GM21717 (cell line): ENCODE measurements at regions not wholly inside any gene's neighbourhood (a gene's known extent, or its start where the extent isn't known, plus 50 kb on each side); places are given as distances from the start of the nearest gene placed in this dataset.

Source experiments
- ATAC-seq: cut with Tn5 transposase; IDR thresholded peaks from one replicate; pipeline ENCODE4 v1.9.1; 2021; ENCODE audit warnings: mild to moderate bottlenecking, moderate library complexity; ENCODE audit not compliant: unreplicated experiment

GRCh38 chr20:21002486-21002885 is 103.7 kb downstream of the LINC00237 start:
- ATAC-seq, result no peak

- no peak for ATAC-seq
Measured at GRCh38 chr20:20993372-20993771, 112.8 kb downstream of the LINC00237 start.

- no peak for ATAC-seq
Measured at GRCh38 chr20:20992686-20993360, 113.3 kb downstream of the LINC00237 start.

- ATAC-seq, result no peak
Measured at GRCh38 chr20:20992277-20992676, 113.9 kb downstream of the LINC00237 start.

- no peak for ATAC-seq
Measured at GRCh38 chr20:20989081-20989480, 117.1 kb downstream of the LINC00237 start.

GRCh38 chr20:20979934-20980333 is 126.2 kb downstream of the LINC00237 start:
- no peak for ATAC-seq

GRCh38 chr20:20977786-20978185 is 128.4 kb downstream of the LINC00237 start:
- no peak for ATAC-seq

- ATAC-seq, result no peak
Measured at GRCh38 chr20:20972490-20972889, 133.7 kb downstream of the LINC00237 start.

- ATAC-seq, result no peak
Measured at GRCh38 chr20:20971810-20972209, 134.3 kb downstream of the LINC00237 start.

GRCh38 chr20:20970841-20971240 is 135.3 kb downstream of the LINC00237 start:
- no peak for ATAC-seq

GRCh38 chr20:20969701-20970280 is 136.4 kb downstream of the LINC00237 start:
- no peak for ATAC-seq

GRCh38 chr20:20967564-20968184 is 138.5 kb downstream of the LINC00237 start:
- no peak for ATAC-seq

- ATAC-seq, result no peak
Measured at GRCh38 chr20:20966171-20966570, 140.0 kb downstream of the LINC00237 start.

GRCh38 chr20:20959031-20959755 is 147.0 kb downstream of the LINC00237 start:
- ATAC-seq, result no peak

GRCh38 chr20:20956513-20956931 is 149.6 kb downstream of the LINC00237 start:
- no peak for ATAC-seq

GRCh38 chr20:20955892-20956291 is 150.3 kb downstream of the LINC00237 start:
- no peak for ATAC-seq

GRCh38 chr20:20953738-20954618 is 152.2 kb downstream of the LINC00237 start:
- no peak for ATAC-seq

- no peak for ATAC-seq
Measured at GRCh38 chr20:20950620-20951019, 155.5 kb downstream of the LINC00237 start.

GRCh38 chr20:20946122-20946759 is 159.9 kb downstream of the LINC00237 start:
- ATAC-seq, result no peak

- ATAC-seq, result no peak
Measured at GRCh38 chr20:20941468-20941889, 164.7 kb downstream of the LINC00237 start.
